K562 (cell line): ENCODE measurements at regions not wholly inside any gene's neighbourhood (a gene's known extent, or its start where the extent isn't known, plus 50 kb on each side); places are given as distances from the start of the nearest gene placed in this dataset.

ENCODE experiments used
- ATAC-seq: fragments of 200-7000 bp; cut with Tn5 transposase; 3 replicates; pipeline ENCODE4 v1.9.1; 2020; ENCODE audit warnings: moderate library complexity
- BruUV-seq: library from RNA; stranded (reverse); fragments of 400-500 nt; replicated peaks from 2 replicates; lab custom pipeline; 2021; lab: Mats Ljungman, UMichigan
- CTCF ChIA-PET: fragments of 300-600 bp; formaldehyde crosslinking; extraction: SDS; loops from one replicate; lab custom pipeline; 2021; ENCODE audit warnings: low intra/inter-chr PET ratio; lab: Yijun Ruan, JAX
- POLR2A ChIA-PET: fragments of 300-600, 350-650 bp; sonication (Branson Sonifier 250); formaldehyde crosslinking; extraction: SDS; loops from one replicate; lab custom pipeline; 2021; ENCODE audit warnings: antibody characterized with exemption, inconsistent platforms; lab: Yijun Ruan, JAX
- DNase-seq, 4 experiments: peaks; one replicate each; pipeline versions ENCODE4 v3.0.0 to v3.0.0-alpha.2; 2011 to 2018; ENCODE audit warnings: low spot score in 3 of 4, mixed read lengths in 3 of 4; ENCODE audit errors: extremely low read depth in 1 of 4
- FAIRE-seq: peaks from 2 replicates; lab custom pipeline; 2011; peaks lifted over from hg19 to GRCh38; lab: Jason Lieb, UNC
- H2AFZ ChIP-seq: 2 replicates; pipeline ENCODE4 v1.6.0; 2011; ENCODE audit warnings: low read depth, low read length, control low read depth, inconsistent platforms
- H3K27ac ChIP-seq: fragments of 200-600 bp; 3 replicates; pipeline ENCODE4 v1.8.0; 2011; ENCODE audit warnings: low read depth, mild to moderate bottlenecking, control low read depth, inconsistent platforms, low read length, moderate library complexity, mixed read lengths; ENCODE audit errors: extremely low read depth
- H3K27me3 ChIP-seq, 2 experiments: fragments of 300-600 bp in 1 of 2; 2 replicates in 1 of 2; 3 replicates in 1 of 2; pipeline versions ENCODE4 v1.6.0 to v1.8.0; 2011; ENCODE audit warnings: inconsistent platforms in 2 of 2, low read length in 2 of 2, mild to moderate bottlenecking in 1 of 2, mixed read lengths in 1 of 2, moderate library complexity in 1 of 2; ENCODE audit not compliant: control insufficient read depth in 2 of 2, insufficient read depth in 2 of 2
- H3K36me3 ChIP-seq: fragments of 300-600 bp; 3 replicates; pipeline ENCODE4 v1.8.0; 2011; ENCODE audit warnings: mild to moderate bottlenecking, low read length, inconsistent platforms; ENCODE audit not compliant: control insufficient read depth, insufficient read depth
- H3K4me1 ChIP-seq, 2 experiments: fragments of 200-600 bp in 1 of 2; replicated peaks in 1 of 2; 2 replicates in 1 of 2; 3 replicates in 1 of 2; pipeline versions ENCODE4 v1.5.1 to v1.8.0; 2011; ENCODE audit warnings: inconsistent platforms in 2 of 2, low read length in 2 of 2, mild to moderate bottlenecking in 1 of 2, mixed read lengths in 1 of 2, moderate library complexity in 1 of 2; ENCODE audit not compliant: control insufficient read depth in 2 of 2, insufficient read depth in 2 of 2
- H3K4me2 ChIP-seq: 2 replicates; pipeline ENCODE4 v1.6.1; 2011; ENCODE audit warnings: low read length, control low read depth, inconsistent platforms, mixed read lengths; ENCODE audit not compliant: insufficient read depth
- H3K4me3 ChIP-seq: fragments of 200-600 bp; sonication (generic), shearing (Covaris generic); 2 replicates; pipeline ENCODE4 v1.5.1; 2016; ENCODE audit warnings: control low read depth, inconsistent platforms
- H3K79me2 ChIP-seq: fragments of 200-600 bp; 3 replicates; pipeline ENCODE4 v1.8.0; 2011; ENCODE audit warnings: low read length, inconsistent platforms; ENCODE audit not compliant: control insufficient read depth, insufficient read depth
- H3K9ac ChIP-seq, 2 experiments: 2 replicates each; pipeline versions ENCODE4 v1.6.0 to v1.6.1; 2011; ENCODE audit warnings: low read depth in 2 of 2, low read length in 2 of 2, control low read depth in 1 of 2, inconsistent platforms in 1 of 2, mild to moderate bottlenecking in 1 of 2, mixed read lengths in 1 of 2; ENCODE audit not compliant: insufficient read depth in 1 of 2
- H3K9me1 ChIP-seq: one replicate; pipeline ENCODE4 v1.6.0; 2011; ENCODE audit warnings: inconsistent platforms, mild to moderate bottlenecking, low read length, moderate library complexity; ENCODE audit not compliant: control insufficient read depth, insufficient read depth
- H3K9me3 ChIP-seq: replicated peaks from 2 replicates; pipeline ENCODE4 v1.5.1; 2011; ENCODE audit warnings: low read depth, low read length, inconsistent platforms; ENCODE audit not compliant: control insufficient read depth, insufficient read depth
- H4K20me1 ChIP-seq: replicated peaks from 2 replicates; pipeline ENCODE4 v1.6.1; 2011; ENCODE audit warnings: low read length, inconsistent platforms, mixed read lengths; ENCODE audit not compliant: control insufficient read depth, insufficient read depth
- ATF1 ChIP-seq, 2 experiments: fragments of 450-650 bp in 1 of 2; IDR thresholded peaks; 2 replicates each; pipeline ENCODE4 v1.6.1; 2016; ENCODE audit warnings: missing compliant biosample characterization in 1 of 2, missing genetic modification characterization in 1 of 2
- CREM ChIP-seq: IDR thresholded peaks from 2 replicates; pipeline ENCODE4 v1.6.1; 2014; ENCODE audit warnings: antibody characterized with exemption, low read depth
- CTCFL ChIP-seq: IDR thresholded peaks from 2 replicates; pipeline ENCODE4 v1.6.1; 2011; ENCODE audit warnings: borderline replicate concordance, low read depth, mild to moderate bottlenecking, moderate library complexity, low read length; ENCODE audit not compliant: insufficient read depth, poor library complexity, severe bottlenecking
- HOMEZ ChIP-seq: fragments of 250-450 bp; sonication (Bioruptor Pico); IDR thresholded peaks from 2 replicates; pipeline ENCODE4 v1.4.0; 2020; ENCODE audit warnings: mild to moderate bottlenecking, moderate library complexity
- NCOA6 ChIP-seq: fragments of 450-650 bp; IDR thresholded peaks from 2 replicates; pipeline ENCODE4 v1.6.1; 2017; ENCODE audit warnings: mild to moderate bottlenecking
- PCBP2 ChIP-seq: fragments of 200-400 bp; formaldehyde crosslinking; IDR thresholded peaks from 2 replicates; pipeline ENCODE4 v1.6.1; 2018; ENCODE audit warnings: low read length, low read depth, mild to moderate bottlenecking, moderate library complexity; ENCODE audit not compliant: poor library complexity, severe bottlenecking
- RBM22 ChIP-seq: fragments of 200-400 bp; formaldehyde crosslinking; IDR thresholded peaks from 2 replicates; pipeline ENCODE4 v1.6.1; 2018; ENCODE audit warnings: low read length, low read depth; ENCODE audit not compliant: poor library complexity, severe bottlenecking
- RCOR1 ChIP-seq, 2 experiments: IDR thresholded peaks; 2 replicates each; pipeline ENCODE4 v1.6.1; 2012; ENCODE audit warnings: low read depth in 2 of 2, low read length in 2 of 2, borderline replicate concordance in 1 of 2, improper control_type of control experiment in 1 of 2
- SAFB2 ChIP-seq: fragments of 200-400 bp; formaldehyde crosslinking; IDR thresholded peaks from 2 replicates; pipeline ENCODE4 v1.6.1; 2018; ENCODE audit warnings: borderline replicate concordance, low read length, low read depth, moderate library complexity; ENCODE audit not compliant: severe bottlenecking
- SIRT6 ChIP-seq: IDR thresholded peaks from one replicate; pipeline ENCODE4 v1.6.1; 2012; ENCODE audit warnings: low read depth, mild to moderate bottlenecking, control low read depth, inconsistent platforms, low read length, moderate library complexity
- SRF ChIP-seq, 2 experiments: fragments of 250-450, 450-650 bp in 1 of 2; sonication (Bioruptor Pico) in 1 of 2; sonication (generic) in 1 of 2; formaldehyde crosslinking; IDR thresholded peaks; 2 replicates each; pipeline versions ENCODE4 v1.5.0 to v1.5.1; 2020 to 2022; ENCODE audit warnings: mild to moderate bottlenecking in 1 of 2, missing genetic modification reagents in 1 of 2
- TCF3 ChIP-seq: sonication (generic); formaldehyde crosslinking; IDR thresholded peaks from 2 replicates; pipeline ENCODE4 v1.4.0; 2020; ENCODE audit warnings: mild to moderate bottlenecking, missing genetic modification reagents
- TRIM25 ChIP-seq: fragments of 450-650 bp; IDR thresholded peaks from 2 replicates; pipeline ENCODE4 v1.7.0; 2016; ENCODE audit warnings: borderline replicate concordance
- WHSC1 ChIP-seq: IDR thresholded peaks from one replicate; pipeline ENCODE4 v1.6.1; 2012; ENCODE audit warnings: low read length, control low read depth, inconsistent platforms
- ZEB2 ChIP-seq: fragments of 450-650 bp; IDR thresholded peaks from 2 replicates; pipeline ENCODE4 v1.6.1; 2016
- ZNF274 ChIP-seq: IDR thresholded peaks from 2 replicates; pipeline ENCODE4 v1.6.1; 2011; ENCODE audit warnings: low read depth, mild to moderate bottlenecking, low read length, moderate library complexity, borderline replicate concordance
- ZNF766 ChIP-seq: fragments of 200-800 bp; sonication (Bioruptor generic); conservative IDR thresholded peaks from 2 replicates; pipeline ENCODE4 v1.6.1; 2016; ENCODE audit warnings: missing genetic modification characterization, missing compliant biosample characterization
- WGBS: fragments of 100-300 bp; shearing (Covaris generic); methylation state at CpG from one replicate; pipeline ENCODE4 v1.1.6; 2016; ENCODE audit warnings: low coverage, mixed read lengths; ENCODE audit not compliant: insufficient coverage; ENCODE audit errors: missing lambda C conversion rate; 5-methylcytosine and 5-hydroxymethylcytosine counted together
- in situ Hi-C: fragments of 300-500 bp; cut with MboI; formaldehyde crosslinking; loops from 4 replicates; pipeline ENCODE4 v1.15.0; 2018; ENCODE audit warnings: inconsistent platforms, mixed read lengths
- intact Hi-C: fragments of 100-400 bp; cut with micrococcal nuclease; formaldehyde crosslinking; loops from 2 replicates; pipeline ENCODE4 v1.14.2; 2022
- TF ChIP-seq, protein P1 (sequence below): fragments of 450-650 bp; IDR thresholded peaks from 2 replicates; pipeline ENCODE4 v1.6.1; 2016; ENCODE audit warnings: low read depth, mild to moderate bottlenecking, moderate library complexity

- intact Hi-C loops (no loop called here), in situ Hi-C loops (no loop called here)
- H3K79me2 ChIP-seq = no peaks in the 10 kb centered on the region
- H3K4me3 ChIP-seq = no peak overlapping the region
- H3K36me3 ChIP-seq = no peaks in the 10 kb centered on the region
- H3K4me2 ChIP-seq = no peak overlapping the region
- 0% methylated on average over 1 of the region's 1 CpG for WGBS
- H3K27me3 ChIP-seq = no peaks in the 10 kb centered on the region
- no peak overlapping the region for H3K27ac ChIP-seq
- no peaks in the 10 kb centered on the region for H3K4me1 ChIP-seq
- H3K9me3 ChIP-seq = no peaks in the 10 kb centered on the region; the same call in 1 of the 2 replicates
- ChIA-PET CTCF (no interaction called here), POLR2A (interaction anchor here (0.7 kb wide), 1 partner anchor 10 kb away, joined by 3 read pairs; no protein-coding TSS in a partner anchor)
- FAIRE-seq (no peak), ATAC-seq (no peak), DNase-seq (no peak)
- H2AFZ ChIP-seq = no peak overlapping the region
- H3K9ac ChIP-seq = no peak overlapping the region
- no TSS peak for BruUV-seq
- H3K9me1 ChIP-seq = no peaks in the 10 kb centered on the region
- no peaks in the 10 kb centered on the region for H4K20me1 ChIP-seq
- TF ChIP-seq SIRT6 (no peak), ZNF274 (no peak), WHSC1 (no peak), HOMEZ (CRISPR knock-in tag) (no peak), PCBP2 (no peak), SRF (CRISPR knock-in tag; IDR thresholded peaks at IDR 0.05) (no peak), NCOA6 (no peak), TRIM25 (no peak), ZNF766 (CRISPR knock-in tag) (no peak), CTCFL (no peak), TCF3 (CRISPR knock-in tag) (no peak), SAFB2 (no peak), RBM22 (no peak), CREM (no peak), ZEB2 (no peak), ATF1 (CRISPR knock-in tag; IDR thresholded peaks at IDR 0.05) (no peak), ATF1 (tag; IDR thresholded peaks at IDR 0.05) (no peak), RCOR1 (IDR thresholded peaks at IDR 0.05; ENCODE audit: borderline replicate concordance in 1 of 2, low read depth in 2 of 2, low read length in 2 of 2) (no peak)
- TF ChIP-seq, protein P1, sequence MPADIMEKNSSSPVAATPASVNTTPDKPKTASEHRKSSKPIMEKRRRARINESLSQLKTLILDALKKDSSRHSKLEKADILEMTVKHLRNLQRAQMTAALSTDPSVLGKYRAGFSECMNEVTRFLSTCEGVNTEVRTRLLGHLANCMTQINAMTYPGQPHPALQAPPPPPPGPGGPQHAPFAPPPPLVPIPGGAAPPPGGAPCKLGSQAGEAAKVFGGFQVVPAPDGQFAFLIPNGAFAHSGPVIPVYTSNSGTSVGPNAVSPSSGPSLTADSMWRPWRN = no peak
Measured at GRCh38 chr6:155915651-155916050, 460.0 kb upstream of the NOX3 start.
